ENCODE measurements at regions not wholly inside any gene's neighbourhood (a gene's known extent, or its start where the extent isn't known, plus 50 kb on each side); places are given as distances from the start of the nearest gene placed in this dataset.

DNA sequence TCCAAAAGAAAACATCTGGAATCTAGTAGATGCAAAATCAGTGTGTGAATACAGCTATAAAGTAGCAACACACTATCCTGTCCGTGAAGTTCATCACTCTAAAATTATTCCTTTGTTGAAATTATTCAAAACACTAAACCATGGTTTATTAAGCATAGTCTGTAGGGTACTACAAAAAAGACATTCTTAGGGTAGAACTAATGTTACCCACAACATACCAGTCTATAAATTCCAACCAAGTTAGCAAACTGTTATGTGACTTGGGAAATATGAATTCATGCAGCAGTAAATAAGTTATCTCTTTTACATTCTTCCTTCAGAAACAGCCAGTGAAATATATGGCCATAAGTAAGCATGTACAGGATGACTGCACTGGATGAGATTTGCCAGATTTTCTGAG lies 580.3 kb upstream of the ADGRB3 start:
- no peaks in the 10 kb centered on the region for H3K36me3 ChIP-seq (replicated peaks; ENCODE audit: insufficient read depth, low read length)
- H3K4me2 ChIP-seq (ENCODE audit: low read depth, low read length) = no peak overlapping the region
- H3K4me1 ChIP-seq (ENCODE audit: low read length) = no peaks in the 10 kb centered on the region; the same call in 1 of the 2 replicates
- H4K20me1 ChIP-seq (ENCODE audit: insufficient read depth, low read length) = no peaks in the 10 kb centered on the region
- H3K27me3 ChIP-seq (replicated peaks; ENCODE audit: insufficient read depth, low read length) = no peaks in the 10 kb centered on the region
- H3K9me2 ChIP-seq (replicated peaks; ENCODE audit: insufficient read depth, low read length) = no peaks in the 10 kb centered on the region
- H3F3A ChIP-seq (ENCODE audit: insufficient read depth, low read length) = no peaks in the 10 kb centered on the region
- H3K27ac ChIP-seq (ENCODE audit: low read length) = no peak overlapping the region
- no peak overlapping the region for H3K9ac ChIP-seq (ENCODE audit: low read length)
- DNase-seq = no peak
- no peaks in the 10 kb centered on the region for H3K79me2 ChIP-seq (ENCODE audit: low read length)
- H3K9me3 ChIP-seq (replicated peaks; ENCODE audit: insufficient read depth, low read length) = no peaks in the 10 kb centered on the region
- H2AFZ ChIP-seq (ENCODE audit: low read length) = no peak overlapping the region
- H3K4me3 ChIP-seq (ENCODE audit: low read length) = no peak overlapping the region
- TF ChIP-seq EZH2phosphoT487 (IDR thresholded peaks at IDR 0.05; ENCODE audit: low read length) (no peak), EZH2 (optimal IDR thresholded peaks at IDR 0.05; ENCODE audit: low read depth, low read length) (no peak)
- TF ChIP-seq, protein P1, sequence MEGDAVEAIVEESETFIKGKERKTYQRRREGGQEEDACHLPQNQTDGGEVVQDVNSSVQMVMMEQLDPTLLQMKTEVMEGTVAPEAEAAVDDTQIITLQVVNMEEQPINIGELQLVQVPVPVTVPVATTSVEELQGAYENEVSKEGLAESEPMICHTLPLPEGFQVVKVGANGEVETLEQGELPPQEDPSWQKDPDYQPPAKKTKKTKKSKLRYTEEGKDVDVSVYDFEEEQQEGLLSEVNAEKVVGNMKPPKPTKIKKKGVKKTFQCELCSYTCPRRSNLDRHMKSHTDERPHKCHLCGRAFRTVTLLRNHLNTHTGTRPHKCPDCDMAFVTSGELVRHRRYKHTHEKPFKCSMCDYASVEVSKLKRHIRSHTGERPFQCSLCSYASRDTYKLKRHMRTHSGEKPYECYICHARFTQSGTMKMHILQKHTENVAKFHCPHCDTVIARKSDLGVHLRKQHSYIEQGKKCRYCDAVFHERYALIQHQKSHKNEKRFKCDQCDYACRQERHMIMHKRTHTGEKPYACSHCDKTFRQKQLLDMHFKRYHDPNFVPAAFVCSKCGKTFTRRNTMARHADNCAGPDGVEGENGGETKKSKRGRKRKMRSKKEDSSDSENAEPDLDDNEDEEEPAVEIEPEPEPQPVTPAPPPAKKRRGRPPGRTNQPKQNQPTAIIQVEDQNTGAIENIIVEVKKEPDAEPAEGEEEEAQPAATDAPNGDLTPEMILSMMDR (IDR thresholded peaks at IDR 0.05; ENCODE audit: low read length) = no peak

DNA sequence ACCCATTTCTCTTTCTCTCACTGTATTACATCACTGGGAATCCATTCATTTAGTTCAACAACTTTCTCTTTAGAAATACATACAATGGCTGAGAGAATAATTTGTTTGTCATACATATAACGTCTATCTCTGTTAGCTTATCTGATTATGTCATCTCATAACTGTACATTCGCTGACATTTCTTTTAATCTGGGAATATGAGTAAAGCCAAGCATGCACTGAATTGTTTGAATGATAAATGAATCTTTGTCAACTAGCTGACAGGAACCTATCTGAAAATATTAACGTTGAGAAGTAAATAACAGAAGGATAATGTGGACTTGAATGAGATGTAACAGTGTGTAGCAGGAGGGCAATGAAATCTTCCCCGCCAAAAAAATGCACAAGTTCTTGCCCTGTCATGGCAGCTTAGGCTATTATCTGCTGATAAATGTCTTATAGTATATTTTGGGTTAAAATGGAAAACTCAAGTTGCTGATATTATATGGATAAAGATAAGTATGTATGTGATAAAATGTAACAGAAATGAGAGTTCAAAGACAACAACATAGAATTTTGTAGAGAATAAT lies 581.2 kb upstream of the ADGRB3 start:
- Histone ChIP-seq H3F3A (ENCODE audit: insufficient read depth, low read length) (no peaks in the 10 kb centered on the region), H3K4me3 (ENCODE audit: low read length) (no peak overlapping the region), H3K4me1 (ENCODE audit: low read length) (no peaks in the 10 kb centered on the region), H2AFZ (ENCODE audit: low read length) (no peak overlapping the region), H3K79me2 (ENCODE audit: low read length) (no peaks in the 10 kb centered on the region), H3K4me2 (ENCODE audit: low read depth, low read length) (no peak overlapping the region), H3K27ac (ENCODE audit: low read length) (no peak overlapping the region), H4K20me1 (ENCODE audit: insufficient read depth, low read length) (no peaks in the 10 kb centered on the region), H3K9me3 (replicated peaks; ENCODE audit: insufficient read depth, low read length) (no peaks in the 10 kb centered on the region), H3K9ac (ENCODE audit: low read length) (no peak overlapping the region), H3K9me2 (replicated peaks; ENCODE audit: insufficient read depth, low read length) (no peaks in the 10 kb centered on the region), H3K27me3 (replicated peaks; ENCODE audit: insufficient read depth, low read length) (no peaks in the 10 kb centered on the region), H3K36me3 (replicated peaks; ENCODE audit: insufficient read depth, low read length) (no peaks in the 10 kb centered on the region)
- TF ChIP-seq, protein P1 (IDR thresholded peaks at IDR 0.05; ENCODE audit: low read length) = no peak
- no peak for TF ChIP-seq EZH2 (optimal IDR thresholded peaks at IDR 0.05; ENCODE audit: low read depth, low read length)
- TF ChIP-seq EZH2phosphoT487 (IDR thresholded peaks at IDR 0.05; ENCODE audit: low read length) = no peak
- DNase-seq = no peak

DNA sequence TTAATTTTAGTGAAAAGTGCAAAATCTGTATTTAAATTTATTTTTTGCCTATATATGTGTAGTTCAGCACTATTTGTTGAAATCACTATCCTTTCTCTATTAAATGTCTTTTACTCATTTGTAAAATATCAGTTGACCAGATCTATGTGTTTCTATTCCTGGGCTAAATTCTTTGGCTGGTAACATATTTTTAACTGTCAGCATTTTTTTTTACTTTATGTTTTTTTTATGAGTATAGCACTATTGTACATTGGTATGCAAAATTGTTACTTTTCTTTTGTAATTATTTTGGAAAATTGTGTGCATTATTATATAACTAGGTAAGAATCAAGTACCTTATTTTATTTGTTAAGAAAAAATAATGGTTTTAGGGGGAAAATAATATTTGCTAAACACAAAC lies 582.8 kb upstream of the ADGRB3 start:
- H3K4me2 ChIP-seq (ENCODE audit: low read depth, low read length) = no peak overlapping the region

More for the DNA sequence above, 582.8 kb upstream of the ADGRB3 start:
- Histone ChIP-seq H3K9me3 (replicated peaks; ENCODE audit: insufficient read depth, low read length) (no peaks in the 10 kb centered on the region), H3K27me3 (replicated peaks; ENCODE audit: insufficient read depth, low read length) (no peaks in the 10 kb centered on the region), H3K9ac (ENCODE audit: low read length) (no peak overlapping the region), H3K36me3 (replicated peaks; ENCODE audit: insufficient read depth, low read length) (no peaks in the 10 kb centered on the region), H3K9me2 (replicated peaks; ENCODE audit: insufficient read depth, low read length) (no peaks in the 10 kb centered on the region), H3K27ac (ENCODE audit: low read length) (no peak overlapping the region), H2AFZ (ENCODE audit: low read length) (no peak overlapping the region), H3K4me1 (ENCODE audit: low read length) (no peaks in the 10 kb centered on the region), H3F3A (ENCODE audit: insufficient read depth, low read length) (no peaks in the 10 kb centered on the region), H3K79me2 (ENCODE audit: low read length) (no peaks in the 10 kb centered on the region), H4K20me1 (ENCODE audit: insufficient read depth, low read length) (no peaks in the 10 kb centered on the region), H3K4me3 (ENCODE audit: low read length) (no peak overlapping the region)
- TF ChIP-seq EZH2phosphoT487 (IDR thresholded peaks at IDR 0.05; ENCODE audit: low read length) (no peak), EZH2 (optimal IDR thresholded peaks at IDR 0.05; ENCODE audit: low read depth, low read length) (no peak)
- TF ChIP-seq, protein P1 (IDR thresholded peaks at IDR 0.05; ENCODE audit: low read length) = no peak
- no peak for DNase-seq
